Mesendoderm (in vitro differentiated cells): ENCODE measurements at regions not wholly inside any gene's neighbourhood (a gene's known extent, or its start where the extent isn't known, plus 50 kb on each side); places are given as distances from the start of the nearest gene placed in this dataset.
"Not testable (repeated sequence)": the region's sequence is repeated elsewhere in the genome, so short reads cannot be mapped to it uniquely, and the experiment has no call there.

ENCODE experiments used
- DNase-seq: peaks from one replicate; pipeline ENCODE4 v3.0.0; 2013
- H2AK5ac ChIP-seq: 2 replicates; pipeline ENCODE4 v1.6.1; 2013; ENCODE audit warnings: low read length, inconsistent platforms
- H2BK120ac ChIP-seq: 2 replicates; pipeline ENCODE4 v1.6.1; 2013; ENCODE audit warnings: low read depth, mild to moderate bottlenecking, low read length, moderate library complexity, mixed read lengths
- H2BK15ac ChIP-seq: replicated peaks from 2 replicates; pipeline ENCODE4 v1.6.1; 2013; ENCODE audit warnings: low read depth, mild to moderate bottlenecking, moderate library complexity
- H2BK5ac ChIP-seq: 2 replicates; pipeline ENCODE4 v1.6.1; 2013; ENCODE audit warnings: low read length, inconsistent platforms
- H3K18ac ChIP-seq: 2 replicates; pipeline ENCODE4 v1.6.1; 2013; ENCODE audit warnings: mild to moderate bottlenecking, low read length, mixed read lengths
- H3K23ac ChIP-seq: one replicate; pipeline ENCODE4 v1.6.1; 2013; ENCODE audit warnings: low read length
- H3K27ac ChIP-seq: 2 replicates; pipeline ENCODE4 v1.5.1; 2013; ENCODE audit warnings: low read depth, mild to moderate bottlenecking, inconsistent platforms, low read length, moderate library complexity
- H3K27me3 ChIP-seq: 2 replicates; pipeline ENCODE4 v1.6.1; 2013; ENCODE audit warnings: low read length, control low read depth, mild to moderate bottlenecking, inconsistent platforms; ENCODE audit not compliant: insufficient read depth, poor library complexity
- H3K36me3 ChIP-seq: 2 replicates; pipeline ENCODE4 v1.6.1; 2013; ENCODE audit warnings: low read length, inconsistent platforms; ENCODE audit not compliant: control insufficient read depth, insufficient read depth
- H3K4ac ChIP-seq: one replicate; pipeline ENCODE4 v1.6.1; 2013; ENCODE audit warnings: low read depth, mild to moderate bottlenecking, low read length, moderate library complexity
- H3K4me1 ChIP-seq: 2 replicates; pipeline ENCODE4 v1.6.1; 2013; ENCODE audit warnings: low read depth, low read length, inconsistent platforms; ENCODE audit not compliant: control insufficient read depth
- H3K4me2 ChIP-seq: 2 replicates; pipeline ENCODE4 v1.6.1; 2013; ENCODE audit warnings: low read length
- H3K4me3 ChIP-seq: 2 replicates; pipeline ENCODE4 v1.5.1; 2013; ENCODE audit warnings: mild to moderate bottlenecking, low read length
- H3K56ac ChIP-seq: one replicate; pipeline ENCODE4 v1.6.1; 2013; ENCODE audit warnings: low read length
- H3K79me1 ChIP-seq: 2 replicates; pipeline ENCODE4 v1.6.1; 2013; ENCODE audit warnings: low read length, inconsistent platforms
- H3K79me2 ChIP-seq: 2 replicates; pipeline ENCODE4 v1.6.1; 2013; ENCODE audit warnings: mild to moderate bottlenecking, low read length; ENCODE audit not compliant: control insufficient read depth, insufficient read depth
- H3K9ac ChIP-seq: 2 replicates; pipeline ENCODE4 v1.6.1; 2013; ENCODE audit warnings: low read length, inconsistent platforms
- H4K5ac ChIP-seq: one replicate; pipeline ENCODE4 v1.6.1; 2013; ENCODE audit warnings: low read length
- H4K8ac ChIP-seq: one replicate; pipeline ENCODE4 v1.6.1; 2013; ENCODE audit warnings: low read depth, mild to moderate bottlenecking, control low read depth, low read length, moderate library complexity
- WGBS: extraction: QIAGEN DNeasy Blood & Tissue Kit; methylation state at CpG from one replicate; pipeline ENCODE4 v1.1.7; 2013; ENCODE audit warnings: low lambda C conversion rate, missing lambda C conversion rate; ENCODE audit not compliant: insufficient coverage; ENCODE audit errors: extremely low coverage; 5-methylcytosine and 5-hydroxymethylcytosine counted together

- no peak overlapping the region for H2BK15ac ChIP-seq
- no CpG with 5 or more reads among the region's 1 CpG for WGBS
- no peaks in the 10 kb centered on the region for H3K36me3 ChIP-seq
- no peak overlapping the region for H3K23ac ChIP-seq
- H3K4me3 ChIP-seq: no peak overlapping the region
- no peak for DNase-seq
- no peaks in the 10 kb centered on the region for H3K79me2 ChIP-seq
- no peak overlapping the region for H3K27ac ChIP-seq
- no peak overlapping the region for H4K5ac ChIP-seq
- no peak overlapping the region for H3K56ac ChIP-seq
- no peak overlapping the region for H4K8ac ChIP-seq
- H3K27me3 ChIP-seq: no peaks in the 10 kb centered on the region
- no peak overlapping the region for H2BK5ac ChIP-seq
- no peak overlapping the region for H3K4me2 ChIP-seq
- H3K4me1 ChIP-seq: no peaks in the 10 kb centered on the region
- H2BK120ac ChIP-seq: no peak overlapping the region
- H3K9ac ChIP-seq: no peak overlapping the region
- H3K18ac ChIP-seq: no peak overlapping the region
- H2AK5ac ChIP-seq: no peak overlapping the region
- no peak overlapping the region for H3K4ac ChIP-seq
- no peaks in the 10 kb centered on the region for H3K79me1 ChIP-seq
These were observed 139.2 kb upstream of the SOX21 start for GRCh38 chr13:94851576-94851975.

DNA sequence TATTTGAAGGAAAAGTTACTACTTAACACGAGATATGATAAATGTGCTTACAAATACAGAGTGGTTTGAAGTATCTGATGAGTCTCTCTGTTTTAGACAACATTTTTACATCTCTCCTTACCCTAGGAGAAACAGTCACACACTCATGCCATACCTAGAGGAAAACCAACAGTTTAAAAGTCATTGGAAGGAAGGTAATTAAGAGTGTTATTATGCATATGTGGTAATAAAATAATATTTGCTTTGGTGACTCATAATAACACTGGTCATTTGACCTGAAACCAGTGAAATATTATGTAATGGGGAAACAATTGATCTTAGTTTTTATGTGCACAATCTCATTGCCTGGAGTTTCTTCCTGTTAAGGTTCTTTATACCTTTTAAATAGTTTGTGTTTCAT lies 136.9 kb upstream of the SOX21 start:
- DNase-seq: no peak
- Histone ChIP-seq H2BK15ac (no peak overlapping the region), H3K4me3 (no peak overlapping the region), H3K79me2 (no peaks in the 10 kb centered on the region), H3K27ac (no peak overlapping the region), H3K36me3 (no peaks in the 10 kb centered on the region), H3K23ac (no peak overlapping the region), H2AK5ac (no peak overlapping the region), H3K9ac (no peak overlapping the region), H2BK120ac (no peak overlapping the region), H3K4ac (no peak overlapping the region), H3K4me1 (no peaks in the 10 kb centered on the region), H3K79me1 (no peaks in the 10 kb centered on the region), H3K27me3 (no peaks in the 10 kb centered on the region), H4K5ac (no peak overlapping the region), H2BK5ac (no peak overlapping the region), H3K56ac (no peak overlapping the region), H3K4me2 (no peak overlapping the region), H4K8ac (no peak overlapping the region), H3K18ac (no peak overlapping the region)
- WGBS: no CpG with 5 or more reads among the region's 1 CpG

GRCh38 chr13:94842901-94843300 lies 130.6 kb upstream of the SOX21 start:
- H2AK5ac ChIP-seq: no peak overlapping the region
- H3K4ac ChIP-seq: no peak overlapping the region
- no peak overlapping the region for H3K9ac ChIP-seq
- H2BK15ac ChIP-seq: no peak overlapping the region
- H3K23ac ChIP-seq: no peak overlapping the region
- no peak overlapping the region for H4K5ac ChIP-seq
- H3K56ac ChIP-seq: no peak overlapping the region
- no peak overlapping the region for H2BK120ac ChIP-seq
- H3K79me2 ChIP-seq: no peaks in the 10 kb centered on the region
- no peak overlapping the region for H3K27ac ChIP-seq
- H3K4me1 ChIP-seq: no peaks in the 10 kb centered on the region
- no peak for DNase-seq
- no peaks in the 10 kb centered on the region for H3K36me3 ChIP-seq
- no peaks in the 10 kb centered on the region for H3K79me1 ChIP-seq
- H3K4me2 ChIP-seq: no peak overlapping the region
- H3K4me3 ChIP-seq: no peak overlapping the region
- no peak overlapping the region for H2BK5ac ChIP-seq
- no peak overlapping the region for H3K18ac ChIP-seq
- H3K27me3 ChIP-seq: no peaks in the 10 kb centered on the region
- H4K8ac ChIP-seq: no peak overlapping the region

- WGBS: no CpG with 5 or more reads among the region's 1 CpG
These were observed 124.7 kb upstream of the SOX21 start for GRCh38 chr13:94837056-94837455.

DNA sequence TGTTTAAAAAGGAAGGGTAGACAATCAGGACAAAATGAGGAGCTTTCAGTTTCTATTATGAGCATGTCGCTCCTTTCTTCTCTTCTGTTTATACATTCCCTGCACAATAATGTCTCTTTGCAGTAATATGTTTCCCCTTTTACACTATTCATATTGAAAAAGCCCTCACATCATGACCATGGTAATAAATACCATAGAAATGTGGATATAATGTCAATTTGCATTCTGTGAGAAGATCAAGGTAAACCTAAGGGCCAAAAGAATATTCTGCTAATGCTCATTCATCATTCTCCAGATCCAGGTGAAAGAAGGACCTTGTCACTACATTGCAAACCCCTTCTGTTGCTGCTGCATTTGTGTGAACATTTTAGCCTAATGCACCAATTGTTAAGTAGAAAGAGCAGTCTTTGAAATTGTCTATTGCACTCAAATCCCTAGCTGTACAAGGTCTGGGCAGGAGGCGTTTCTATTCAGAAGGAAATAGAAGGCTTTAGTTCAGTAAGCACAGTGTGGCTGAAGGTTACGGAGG lies 117.6 kb upstream of the SOX21 start:
- Histone ChIP-seq H4K8ac (no peak overlapping the region), H2BK120ac (no peak overlapping the region), H3K4me1 (no peaks in the 10 kb centered on the region), H2BK15ac (no peak overlapping the region), H2AK5ac (no peak overlapping the region), H3K4me3 (no peak overlapping the region), H3K4me2 (no peak overlapping the region), H3K79me2 (no peaks in the 10 kb centered on the region), H3K9ac (no peak overlapping the region), H3K23ac (no peak overlapping the region), H4K5ac (no peak overlapping the region), H3K56ac (no peak overlapping the region), H3K4ac (no peak overlapping the region), H3K27me3 (no peaks in the 10 kb centered on the region), H3K36me3 (no peaks in the 10 kb centered on the region), H3K27ac (no peak overlapping the region), H3K18ac (no peak overlapping the region), H2BK5ac (no peak overlapping the region), H3K79me1 (no peaks in the 10 kb centered on the region)
- 100% methylated on average over 1 of the region's 3 CpGs for WGBS
- DNase-seq: no peak

More at GRCh38 chr13:94837056-94837455, 124.7 kb upstream of the SOX21 start:
- not testable (repeated sequence) for H3K36me3 ChIP-seq, H4K8ac ChIP-seq, H3K4ac ChIP-seq, H2BK15ac ChIP-seq, H3K23ac ChIP-seq, H2AK5ac ChIP-seq, H3K9ac ChIP-seq, H3K79me2 ChIP-seq, H3K18ac ChIP-seq, DNase-seq, H3K27me3 ChIP-seq, H3K4me1 ChIP-seq, H3K56ac ChIP-seq, H4K5ac ChIP-seq, H3K79me1 ChIP-seq, H3K27ac ChIP-seq, H3K4me2 ChIP-seq, H2BK120ac ChIP-seq, H2BK5ac ChIP-seq, H3K4me3 ChIP-seq

DNA sequence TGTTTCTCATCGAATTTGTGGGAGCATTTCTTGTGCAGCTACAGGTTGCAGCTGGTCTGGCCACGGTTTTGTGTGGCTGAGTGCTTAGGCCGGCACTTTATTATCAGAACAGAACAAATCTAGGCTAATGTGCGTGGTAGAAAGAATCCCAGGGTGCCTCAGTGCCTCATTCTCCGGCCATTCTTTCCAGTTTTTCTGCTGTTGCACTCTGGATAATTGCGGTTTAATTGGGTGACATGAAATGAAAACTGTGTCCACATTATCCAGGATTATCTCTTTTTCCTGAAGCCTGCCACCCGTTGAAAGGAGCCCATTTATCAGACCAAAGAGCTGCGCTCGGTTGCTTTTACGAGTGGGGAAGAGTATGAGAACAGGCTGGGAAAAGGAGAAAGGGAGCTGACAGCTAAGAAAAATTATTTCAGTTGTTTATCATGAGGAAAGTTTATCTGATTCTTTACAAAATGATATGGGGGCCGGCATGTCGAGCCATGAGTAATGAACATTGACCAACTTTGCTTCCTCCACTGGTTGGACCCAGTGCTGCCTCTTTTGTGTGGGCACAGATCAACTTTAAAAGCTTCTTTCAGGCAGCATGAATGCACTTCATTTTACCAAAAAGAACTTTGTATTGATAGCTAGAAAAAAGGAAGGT lies 117.0 kb upstream of the SOX21 start:
- H4K8ac ChIP-seq: no peak overlapping the region
- H3K56ac ChIP-seq: no peak overlapping the region
- H2BK120ac ChIP-seq: no peak overlapping the region
- H3K18ac ChIP-seq: no peak overlapping the region
- no CpG with 5 or more reads among the region's 12 CpGs for WGBS
- H3K23ac ChIP-seq: no peak overlapping the region
- no peaks in the 10 kb centered on the region for H3K79me2 ChIP-seq
- no peak overlapping the region for H3K4me3 ChIP-seq
- no peaks in the 10 kb centered on the region for H3K36me3 ChIP-seq
- no peak overlapping the region for H3K27ac ChIP-seq
- H3K27me3 ChIP-seq: no peaks in the 10 kb centered on the region
- no peak overlapping the region for H2BK5ac ChIP-seq
- H3K4me1 ChIP-seq: no peaks in the 10 kb centered on the region
- no peak overlapping the region for H3K4me2 ChIP-seq
- H2AK5ac ChIP-seq: no peak overlapping the region
- no peak overlapping the region for H3K9ac ChIP-seq
- no peak for DNase-seq
- H3K79me1 ChIP-seq: no peaks in the 10 kb centered on the region
- no peak overlapping the region for H4K5ac ChIP-seq
- no peak overlapping the region for H2BK15ac ChIP-seq
- H3K4ac ChIP-seq: no peak overlapping the region
